Uterus (tissue), 2 donors: ENCODE measurements at regions not wholly inside any gene's neighbourhood (a gene's known extent, or its start where the extent isn't known, plus 50 kb on each side); places are given as distances from the start of the nearest gene placed in this dataset.

Source experiments
- POLR2A ChIP-seq, 2 donors: fragments of 450-650 bp; IDR thresholded peaks; one replicate each; pipeline ENCODE4 v1.6.1; 2016; ENCODE audit warnings: antibody characterized with exemption in 2 of 2, mild to moderate bottlenecking in 1 of 2, moderate library complexity in 1 of 2
- TF ChIP-seq, protein P1 (sequence below), 4 experiments: fragments of 200-600 bp in 2 of 4; fragments of 450-650 bp in 2 of 4; sonication (generic) in 2 of 4; IDR thresholded peaks; one replicate each; pipeline ENCODE4 v1.5.1; 2016 to 2019; ENCODE audit warnings: antibody characterized with exemption in 4 of 4, mild to moderate bottlenecking in 2 of 4, moderate library complexity in 1 of 4

GRCh38 chr2:12803607-12804006, 86.9 kb downstream of the TRIB2 start:
- TF ChIP-seq, protein P1, sequence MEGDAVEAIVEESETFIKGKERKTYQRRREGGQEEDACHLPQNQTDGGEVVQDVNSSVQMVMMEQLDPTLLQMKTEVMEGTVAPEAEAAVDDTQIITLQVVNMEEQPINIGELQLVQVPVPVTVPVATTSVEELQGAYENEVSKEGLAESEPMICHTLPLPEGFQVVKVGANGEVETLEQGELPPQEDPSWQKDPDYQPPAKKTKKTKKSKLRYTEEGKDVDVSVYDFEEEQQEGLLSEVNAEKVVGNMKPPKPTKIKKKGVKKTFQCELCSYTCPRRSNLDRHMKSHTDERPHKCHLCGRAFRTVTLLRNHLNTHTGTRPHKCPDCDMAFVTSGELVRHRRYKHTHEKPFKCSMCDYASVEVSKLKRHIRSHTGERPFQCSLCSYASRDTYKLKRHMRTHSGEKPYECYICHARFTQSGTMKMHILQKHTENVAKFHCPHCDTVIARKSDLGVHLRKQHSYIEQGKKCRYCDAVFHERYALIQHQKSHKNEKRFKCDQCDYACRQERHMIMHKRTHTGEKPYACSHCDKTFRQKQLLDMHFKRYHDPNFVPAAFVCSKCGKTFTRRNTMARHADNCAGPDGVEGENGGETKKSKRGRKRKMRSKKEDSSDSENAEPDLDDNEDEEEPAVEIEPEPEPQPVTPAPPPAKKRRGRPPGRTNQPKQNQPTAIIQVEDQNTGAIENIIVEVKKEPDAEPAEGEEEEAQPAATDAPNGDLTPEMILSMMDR (IDR thresholded peaks at IDR 0.05), result no peak
- TF ChIP-seq POLR2A (IDR thresholded peaks at IDR 0.05), result no peak
